ENCODE measurements at regions not wholly inside any gene's neighbourhood (a gene's known extent, or its start where the extent isn't known, plus 50 kb on each side); places are given as distances from the start of the nearest gene placed in this dataset.

- whole genome bisulfite sequencing, 2 experiments (ENCODE audit: extremely low coverage in 1 of 2, insufficient coverage in 1 of 2, insufficient read length in 1 of 2, insufficient replicate concordance in 2 of 2, low coverage in 1 of 2, low lambda C conversion rate in 2 of 2, missing lambda C conversion rate in 1 of 2) = 87% methylated on average over 5 of the region's 5 CpGs; no CpG with 5 or more reads in 1 of the 2 experiments
- Histone ChIP-seq H3K27ac (ENCODE audit: low read depth, low read length) (no peak overlapping the region), H3K18ac (ENCODE audit: extremely low read depth, low read length) (no peak overlapping the region), H3K23me2 (ENCODE audit: low read depth, low read length) (no peaks in the 10 kb centered on the region), H2AFZ (ENCODE audit: low read length) (no peak overlapping the region), H3K36me3 (ENCODE audit: control insufficient read depth in 2 of 4, insufficient read depth in 4 of 4, low read length in 3 of 4) (no peaks in the 10 kb centered on the region), H3K9ac (replicated peaks in 1 of 4; ENCODE audit: extremely low read depth in 1 of 4, low read depth in 3 of 4, low read length in 3 of 4) (no peak overlapping the region), H2BK15ac (ENCODE audit: low read length) (no peak overlapping the region), H3K4ac (replicated peaks; ENCODE audit: insufficient read length, low read depth, low read length) (no peak overlapping the region), H4K8ac (ENCODE audit: extremely low read depth, insufficient read depth, low read length) (no peak overlapping the region), H3K4me2 (ENCODE audit: insufficient read depth in 1 of 2, low read depth in 2 of 2, low read length in 2 of 2) (no peak overlapping the region), H3K4me3 (ENCODE audit: extremely low read depth in 1 of 4, insufficient read depth in 2 of 4, low read depth in 3 of 4, low read length in 4 of 4) (no peak overlapping the region), H2BK12ac (ENCODE audit: low read depth, low read length) (no peak overlapping the region), H3K79me1 (ENCODE audit: low read depth, low read length) (no peaks in the 10 kb centered on the region), H3K4me1 (replicated peaks in 1 of 4; ENCODE audit: control insufficient read depth in 3 of 4, insufficient read depth in 4 of 4, low read length in 3 of 4) (no peaks in the 10 kb centered on the region; a peak in 1 of 7 replicates), H2BK20ac (ENCODE audit: low read length) (no peak overlapping the region), H2BK5ac (ENCODE audit: low read depth, low read length) (no peak overlapping the region), H3K56ac (replicated peaks; ENCODE audit: insufficient read length, low read depth, low read length) (no peak overlapping the region), H4K5ac (ENCODE audit: insufficient read length, low read depth, low read length) (no peak overlapping the region), H2AK5ac (ENCODE audit: low read depth, low read length) (no peak overlapping the region), H3K79me2 (ENCODE audit: control insufficient read depth in 1 of 2, insufficient read depth in 2 of 2, low read length in 2 of 2) (no peaks in the 10 kb centered on the region), H3K9me3 (ENCODE audit: insufficient read depth in 2 of 2, low read depth in 1 of 2, low read length in 1 of 2) (peaks cover 0 to 6% of the 10 kb centered on the region in 2 experiments; a peak in 1 of 4 replicates), H4K20me1 (replicated peaks in 1 of 2; ENCODE audit: control insufficient read depth in 1 of 2, insufficient read depth in 2 of 2, low read length in 2 of 2) (no peaks in the 10 kb centered on the region), H3K14ac (ENCODE audit: insufficient read length) (no peak overlapping the region), H4K91ac (replicated peaks; ENCODE audit: insufficient read length, low read length) (no peak overlapping the region), H3K23ac (ENCODE audit: insufficient read length) (no peak overlapping the region), H3K27me3 (replicated peaks in 1 of 4; ENCODE audit: control insufficient read depth in 3 of 4, extremely low read depth in 1 of 4, insufficient read depth in 3 of 4, low read length in 3 of 4) (no peaks in the 10 kb centered on the region), H2BK120ac (replicated peaks; ENCODE audit: low read depth, low read length) (no peak overlapping the region)
- DNase-seq (ENCODE audit: low read depth in 1 of 2, low spot score in 2 of 2) = no peak
- FAIRE-seq = no peak
- TF ChIP-seq RBBP5 (IDR thresholded peaks at IDR 0.05; ENCODE audit: borderline replicate concordance, low read depth, low read length) = no peak
- no peak for TF ChIP-seq JUN (IDR thresholded peaks at IDR 0.05; ENCODE audit: low read depth, low read length)
- TF ChIP-seq POLR2AphosphoS5 (IDR thresholded peaks at IDR 0.05; ENCODE audit: low read depth, low read length) = no peak
- TF ChIP-seq CEBPB (IDR thresholded peaks at IDR 0.05; ENCODE audit: low read depth, low read length) = no peak
- no peak for TF ChIP-seq MAX (IDR thresholded peaks at IDR 0.05)
- TF ChIP-seq BCL11A (IDR thresholded peaks at IDR 0.05; ENCODE audit: low read depth in 2 of 2, low read length in 2 of 2) = no peak
- no peak for TF ChIP-seq HDAC2 (IDR thresholded peaks at IDR 0.05; ENCODE audit: borderline replicate concordance in 1 of 2, low read depth in 2 of 2, low read length in 2 of 2)
- TF ChIP-seq CHD1 (IDR thresholded peaks at IDR 0.05; ENCODE audit: low read depth, low read length) = no peak
- TF ChIP-seq SIN3A (conservative IDR thresholded peaks at IDR 0.05 in 1 of 2, IDR thresholded peaks at IDR 0.05 in 1 of 2; ENCODE audit: low read depth in 1 of 2, low read length in 2 of 2) = no peak
- TF ChIP-seq ZNF274 (IDR thresholded peaks at IDR 0.05; ENCODE audit: borderline replicate concordance, extremely low read depth, low read length) = no peak
- TF ChIP-seq CBX8 (IDR thresholded peaks at IDR 0.05; ENCODE audit: borderline replicate concordance, low read depth, low read length) = no peak
- TF ChIP-seq SRF (IDR thresholded peaks at IDR 0.05; ENCODE audit: low read depth, low read length) = no peak
- POLR2A ChIA-PET (ENCODE audit: partially characterized antibody) = no interaction called here
- CTCF ChIA-PET (ENCODE audit: partially characterized antibody) = interaction anchor here (0.6 to 1.2 kb wide), 2 partner anchors 69 to 148 kb away, joined by 3 read pairs; no protein-coding TSS in a partner anchor
These were observed 171.5 kb upstream of the IRS2 start for GRCh38 chr13:109957875-109958274.

Data from H1 (cell line).